Adrenal gland (tissue), 5 donors: ENCODE measurements at regions not wholly inside any gene's neighbourhood (a gene's known extent, or its start where the extent isn't known, plus 50 kb on each side); places are given as distances from the start of the nearest gene placed in this dataset.

Experiments used
- POLR2A ChIP-seq, 2 donors: fragments of 450-650 bp; IDR thresholded peaks; one replicate each; pipeline ENCODE4 v1.6.1; 2017; ENCODE audit warnings: antibody characterized with exemption in 2 of 2, mild to moderate bottlenecking in 2 of 2, moderate library complexity in 1 of 2
- TF ChIP-seq, protein P1 (sequence below), 6 experiments: fragments of 450-650 bp in 4 of 6; fragments of 200-600 bp in 2 of 6; sonication (generic) in 1 of 6; IDR thresholded peaks; 1 replicate in 5 of 6; 2 replicates in 1 of 6; pipeline versions ENCODE4 v1.5.1 to v1.8.0; 2016 to 2021; ENCODE audit warnings: antibody characterized with exemption in 6 of 6, mild to moderate bottlenecking in 2 of 6, moderate library complexity in 1 of 6
- donor health status: DM: no; HTN: no; CAD: no.

DNA sequence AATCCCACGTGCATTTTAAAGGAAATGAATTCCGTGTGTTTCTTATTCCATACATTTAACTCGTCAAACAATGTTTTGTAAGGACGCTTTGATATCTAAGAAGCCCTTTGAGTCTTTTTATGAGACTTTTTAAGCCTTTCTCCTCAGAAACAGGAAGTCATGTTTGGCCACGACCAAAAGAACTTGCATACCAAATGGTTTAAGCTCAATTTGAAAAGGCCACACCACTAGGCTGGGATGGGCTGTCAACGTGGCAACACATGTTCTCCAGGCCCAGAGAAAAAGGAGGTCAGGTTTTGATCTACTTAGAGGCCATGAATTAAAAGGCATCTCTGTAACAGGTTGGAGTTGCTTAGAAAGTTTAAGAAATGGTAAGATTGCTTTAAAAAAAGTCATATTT, 441.8 kb downstream of the CMPK2 start:
- TF ChIP-seq POLR2A (IDR thresholded peaks at IDR 0.05): no peak
- TF ChIP-seq, protein P1, sequence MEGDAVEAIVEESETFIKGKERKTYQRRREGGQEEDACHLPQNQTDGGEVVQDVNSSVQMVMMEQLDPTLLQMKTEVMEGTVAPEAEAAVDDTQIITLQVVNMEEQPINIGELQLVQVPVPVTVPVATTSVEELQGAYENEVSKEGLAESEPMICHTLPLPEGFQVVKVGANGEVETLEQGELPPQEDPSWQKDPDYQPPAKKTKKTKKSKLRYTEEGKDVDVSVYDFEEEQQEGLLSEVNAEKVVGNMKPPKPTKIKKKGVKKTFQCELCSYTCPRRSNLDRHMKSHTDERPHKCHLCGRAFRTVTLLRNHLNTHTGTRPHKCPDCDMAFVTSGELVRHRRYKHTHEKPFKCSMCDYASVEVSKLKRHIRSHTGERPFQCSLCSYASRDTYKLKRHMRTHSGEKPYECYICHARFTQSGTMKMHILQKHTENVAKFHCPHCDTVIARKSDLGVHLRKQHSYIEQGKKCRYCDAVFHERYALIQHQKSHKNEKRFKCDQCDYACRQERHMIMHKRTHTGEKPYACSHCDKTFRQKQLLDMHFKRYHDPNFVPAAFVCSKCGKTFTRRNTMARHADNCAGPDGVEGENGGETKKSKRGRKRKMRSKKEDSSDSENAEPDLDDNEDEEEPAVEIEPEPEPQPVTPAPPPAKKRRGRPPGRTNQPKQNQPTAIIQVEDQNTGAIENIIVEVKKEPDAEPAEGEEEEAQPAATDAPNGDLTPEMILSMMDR (IDR thresholded peaks at IDR 0.05): no peak
